ENCODE measurements at regions not wholly inside any gene's neighbourhood (a gene's known extent, or its start where the extent isn't known, plus 50 kb on each side); places are given as distances from the start of the nearest gene placed in this dataset.

GRCh38 chr7:106773721-106774120 is 91.4 kb upstream of the PIK3CG start:
- Histone ChIP-seq H3K4me3 (no peak overlapping the region), H3K9me3 (no peaks in the 10 kb centered on the region), H3K4me1 (peaks cover 0 to 10% (median 0%) of the 10 kb centered on the region in 3 donors), H3K27ac (no peak overlapping the region), H3K36me3 (no peaks in the 10 kb centered on the region), H3K27me3 (no peaks in the 10 kb centered on the region)
- TF ChIP-seq POLR2A (IDR thresholded peaks at IDR 0.05) (no peak), CTCF (IDR thresholded peaks at IDR 0.05) (no peak)
- DNase-seq, result no peak
- intact Hi-C loops (cut with DNase I), result no loop called here
- WGBS, 2 donors, result 88 to 95% methylated on average over 2 of the region's 2 CpGs

GRCh38 chr7:106774213-106774767 is 90.8 kb upstream of the PIK3CG start:
- DNase-seq, result no peak
- intact Hi-C loops (cut with DNase I), result no loop called here
- no peaks in the 10 kb centered on the region for H3K27me3 ChIP-seq
- 83 to 94% methylated on average over 4 of the region's 4 CpGs for WGBS, 2 donors
- H3K27ac ChIP-seq, result no peak overlapping the region
- no peaks in the 10 kb centered on the region for H3K9me3 ChIP-seq
- no peaks in the 10 kb centered on the region for H3K36me3 ChIP-seq
- TF ChIP-seq CTCF (IDR thresholded peaks at IDR 0.05), result no peak
- TF ChIP-seq POLR2A (IDR thresholded peaks at IDR 0.05), result no peak
- peaks cover 0 to 10% (median 0%) of the 10 kb centered on the region in 3 donors for H3K4me1 ChIP-seq
- no peak overlapping the region for H3K4me3 ChIP-seq

GRCh38 chr7:106774768-106775551 is 90.1 kb upstream of the PIK3CG start:
- Histone ChIP-seq H3K4me1 (peaks cover 0 to 10% (median 0%) of the 10 kb centered on the region in 3 donors), H3K9me3 (no peaks in the 10 kb centered on the region), H3K4me3 (no peak overlapping the region), H3K27me3 (no peaks in the 10 kb centered on the region), H3K27ac (no peak overlapping the region), H3K36me3 (no peaks in the 10 kb centered on the region)
- WGBS, 2 donors, result 64 to 68% methylated on average over 12 of the region's 12 CpGs
- intact Hi-C loops (cut with DNase I), result no loop called here
- DNase-seq, result no peak
- no peak for TF ChIP-seq CTCF (IDR thresholded peaks at IDR 0.05)
- TF ChIP-seq POLR2A (IDR thresholded peaks at IDR 0.05), result no peak

- intact Hi-C loops (cut with DNase I), result no loop called here
- DNase-seq, result no peak
- TF ChIP-seq POLR2A (IDR thresholded peaks at IDR 0.05) (no peak), CTCF (IDR thresholded peaks at IDR 0.05) (no peak)
- Histone ChIP-seq H3K27ac (no peak overlapping the region), H3K4me3 (no peak overlapping the region), H3K27me3 (no peaks in the 10 kb centered on the region), H3K36me3 (no peaks in the 10 kb centered on the region), H3K9me3 (no peaks in the 10 kb centered on the region), H3K4me1 (peaks cover 0 to 10% (median 0%) of the 10 kb centered on the region in 3 donors)
- WGBS, 2 donors, result 34 to 54% methylated on average over 4 of the region's 4 CpGs
These were observed 89.5 kb upstream of the PIK3CG start for GRCh38 chr7:106775552-106775936.

- H3K9me3 ChIP-seq, result no peaks in the 10 kb centered on the region
- WGBS, 2 donors, result 71 to 84% methylated on average over 3 of the region's 3 CpGs
- intact Hi-C loops (cut with DNase I), result no loop called here
These were observed 89.0 kb upstream of the PIK3CG start for GRCh38 chr7:106775975-106776607.

More at GRCh38 chr7:106775975-106776607, 89.0 kb upstream of the PIK3CG start:
- peaks cover 0 to 10% (median 0%) of the 10 kb centered on the region in 3 donors for H3K4me1 ChIP-seq
- no peak overlapping the region for H3K4me3 ChIP-seq
- H3K36me3 ChIP-seq, result no peaks in the 10 kb centered on the region
- no peaks in the 10 kb centered on the region for H3K27me3 ChIP-seq
- H3K27ac ChIP-seq, result no peak overlapping the region
- DNase-seq, result no peak
- TF ChIP-seq POLR2A (IDR thresholded peaks at IDR 0.05) (no peak), CTCF (IDR thresholded peaks at IDR 0.05) (no peak)
